OCI-M2 (cell line): ENCODE measurements at regions not wholly inside any gene's neighbourhood (a gene's known extent, or its start where the extent isn't known, plus 50 kb on each side); places are given as distances from the start of the nearest gene placed in this dataset.

ENCODE experiments used
- DNase-seq: peaks from one replicate; lab custom pipeline; 2025; ENCODE audit not compliant: unreplicated experiment; lab: John Stamatoyannopoulos, UW

- DNase-seq, result no peak
Measured at GRCh38 chr6:141259807-141260206, 872.9 kb upstream of the GJE1 start.

GRCh38 chr6:141259091-141259490 is 873.6 kb upstream of the GJE1 start:
- no peak for DNase-seq

GRCh38 chr6:141258516-141258915 is 874.2 kb upstream of the GJE1 start:
- DNase-seq, result no peak

- no peak for DNase-seq
Measured at GRCh38 chr6:141254336-141254735, 878.4 kb upstream of the GJE1 start.

GRCh38 chr6:141252828-141253608 is 879.7 kb upstream of the GJE1 start:
- DNase-seq, result no peak

- DNase-seq, result no peak
Measured at GRCh38 chr6:141251286-141251685, 881.4 kb upstream of the GJE1 start.

- DNase-seq, result no peak
Measured at GRCh38 chr6:141248021-141248799, 884.5 kb upstream of the GJE1 start.

- DNase-seq, result no peak
Measured at GRCh38 chr6:141244366-141244765, 888.4 kb upstream of the GJE1 start.

GRCh38 chr6:141242957-141243356 is 889.8 kb upstream of the GJE1 start:
- DNase-seq, result no peak

GRCh38 chr6:141229296-141229695 is 903.4 kb upstream of the GJE1 start:
- no peak for DNase-seq

GRCh38 chr6:141218583-141218982 is 914.1 kb upstream of the GJE1 start:
- no peak for DNase-seq

GRCh38 chr6:141216726-141217125 is 916.0 kb upstream of the GJE1 start:
- DNase-seq, result no peak

- DNase-seq, result no peak
Measured at GRCh38 chr6:141212296-141212695, 920.4 kb upstream of the GJE1 start.

- DNase-seq, result no peak
Measured at GRCh38 chr6:141211845-141212244, 920.9 kb upstream of the GJE1 start.

GRCh38 chr6:141210901-141211300 is 921.8 kb upstream of the GJE1 start:
- DNase-seq, result no peak

GRCh38 chr6:141209890-141210289 is 922.8 kb upstream of the GJE1 start:
- DNase-seq, result no peak

GRCh38 chr6:141208101-141208500 is 924.6 kb upstream of the GJE1 start:
- DNase-seq, result no peak

GRCh38 chr6:141203902-141204575 is 928.7 kb upstream of the GJE1 start:
- DNase-seq, result no peak

GRCh38 chr6:141202626-141203025 is 930.1 kb upstream of the GJE1 start:
- no peak for DNase-seq

GRCh38 chr6:141199074-141199473 is 933.7 kb upstream of the GJE1 start:
- DNase-seq, result peak; percentile 68

- DNase-seq, result no peak
Measured at GRCh38 chr6:141195251-141195832, 937.4 kb upstream of the GJE1 start.
